Breast epithelium (tissue), 3 donors: ENCODE measurements at regions not wholly inside any gene's neighbourhood (a gene's known extent, or its start where the extent isn't known, plus 50 kb on each side); places are given as distances from the start of the nearest gene placed in this dataset.

Source experiments
- POLR2A ChIP-seq: fragments of 450-650 bp; IDR thresholded peaks from one replicate; pipeline ENCODE4 v1.6.1; 2016; ENCODE audit warnings: antibody characterized with exemption, mild to moderate bottlenecking, moderate library complexity
- POLR2AphosphoS5 ChIP-seq, 3 donors: sonication (generic); formaldehyde crosslinking; IDR thresholded peaks; one replicate each; pipeline ENCODE4 v1.6.1; 2017; ENCODE audit warnings: antibody characterized with exemption in 3 of 3
- TF ChIP-seq, protein P1 (sequence below), 3 donors: fragments of 450-650 bp; IDR thresholded peaks; one replicate each; pipeline ENCODE4 v1.5.1; 2016 to 2017; ENCODE audit warnings: antibody characterized with exemption in 3 of 3, mild to moderate bottlenecking in 3 of 3, moderate library complexity in 3 of 3

DNA sequence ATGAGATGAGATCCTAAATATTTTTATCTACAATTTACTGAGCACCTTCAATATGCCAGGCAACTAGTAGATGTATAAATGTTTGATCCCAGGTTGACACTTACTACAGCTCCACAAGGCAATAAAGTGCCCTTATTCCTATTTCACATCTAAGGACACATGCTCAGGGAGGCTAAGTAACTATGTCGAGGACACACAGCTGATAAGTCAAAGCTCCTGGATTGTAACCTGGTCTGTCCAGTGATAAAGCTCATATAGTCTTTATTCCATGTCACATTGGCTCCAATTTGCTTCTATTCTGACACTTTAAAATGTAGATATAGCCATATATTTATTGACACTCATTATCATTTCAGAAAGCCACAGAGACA lies 93.8 kb upstream of the BMAL1 start:
- TF ChIP-seq, protein P1, sequence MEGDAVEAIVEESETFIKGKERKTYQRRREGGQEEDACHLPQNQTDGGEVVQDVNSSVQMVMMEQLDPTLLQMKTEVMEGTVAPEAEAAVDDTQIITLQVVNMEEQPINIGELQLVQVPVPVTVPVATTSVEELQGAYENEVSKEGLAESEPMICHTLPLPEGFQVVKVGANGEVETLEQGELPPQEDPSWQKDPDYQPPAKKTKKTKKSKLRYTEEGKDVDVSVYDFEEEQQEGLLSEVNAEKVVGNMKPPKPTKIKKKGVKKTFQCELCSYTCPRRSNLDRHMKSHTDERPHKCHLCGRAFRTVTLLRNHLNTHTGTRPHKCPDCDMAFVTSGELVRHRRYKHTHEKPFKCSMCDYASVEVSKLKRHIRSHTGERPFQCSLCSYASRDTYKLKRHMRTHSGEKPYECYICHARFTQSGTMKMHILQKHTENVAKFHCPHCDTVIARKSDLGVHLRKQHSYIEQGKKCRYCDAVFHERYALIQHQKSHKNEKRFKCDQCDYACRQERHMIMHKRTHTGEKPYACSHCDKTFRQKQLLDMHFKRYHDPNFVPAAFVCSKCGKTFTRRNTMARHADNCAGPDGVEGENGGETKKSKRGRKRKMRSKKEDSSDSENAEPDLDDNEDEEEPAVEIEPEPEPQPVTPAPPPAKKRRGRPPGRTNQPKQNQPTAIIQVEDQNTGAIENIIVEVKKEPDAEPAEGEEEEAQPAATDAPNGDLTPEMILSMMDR (IDR thresholded peaks at IDR 0.05) = no peak
- no peak for TF ChIP-seq POLR2A
- TF ChIP-seq POLR2AphosphoS5 (IDR thresholded peaks at IDR 0.05) = no peak
